ENCODE measurements at regions not wholly inside any gene's neighbourhood (a gene's known extent, or its start where the extent isn't known, plus 50 kb on each side); places are given as distances from the start of the nearest gene placed in this dataset.

DNA sequence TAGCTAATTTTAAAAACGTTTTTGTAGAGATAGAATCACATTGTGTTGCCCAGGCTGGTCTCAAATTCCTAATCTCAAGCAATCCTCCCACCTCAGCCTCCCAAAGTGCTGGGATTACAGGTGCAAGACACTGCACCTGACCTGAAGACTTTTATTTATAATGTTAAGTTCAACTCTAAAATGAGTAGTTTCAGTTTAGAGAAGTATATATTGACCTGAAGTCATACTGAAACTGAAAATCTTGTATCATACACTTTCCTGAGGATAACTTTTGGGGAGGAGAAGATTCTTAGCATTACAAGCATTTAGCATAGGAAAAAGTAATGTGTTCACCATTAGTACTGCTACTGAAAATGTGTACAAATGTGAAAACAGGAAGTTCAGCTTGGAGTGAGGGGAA, 249.3 kb downstream of the CASP12 start:
- Histone ChIP-seq H4K91ac (replicated peaks; ENCODE audit: insufficient read length, low read length) (no peak overlapping the region), H3K4me3 (ENCODE audit: extremely low read depth in 1 of 4, insufficient read depth in 2 of 4, low read depth in 3 of 4, low read length in 4 of 4) (no peak overlapping the region), H2BK15ac (ENCODE audit: low read length) (no peak overlapping the region), H2AK5ac (ENCODE audit: low read depth, low read length) (no peak overlapping the region), H3K4me2 (ENCODE audit: insufficient read depth in 1 of 2, low read depth in 2 of 2, low read length in 2 of 2) (no peak overlapping the region), H3K23me2 (ENCODE audit: low read depth, low read length) (no peaks in the 10 kb centered on the region), H3K27me3 (replicated peaks in 1 of 4; ENCODE audit: control insufficient read depth in 3 of 4, extremely low read depth in 1 of 4, insufficient read depth in 3 of 4, low read length in 3 of 4) (no peaks in the 10 kb centered on the region), H2BK5ac (ENCODE audit: low read depth, low read length) (no peak overlapping the region), H3K36me3 (ENCODE audit: control insufficient read depth in 2 of 4, insufficient read depth in 4 of 4, low read length in 3 of 4) (peaks cover 0 to 9% (median 0%) of the 10 kb centered on the region in 4 experiments; a peak in 3 of 8 replicates), H4K5ac (ENCODE audit: insufficient read length, low read depth, low read length) (no peak overlapping the region), H4K8ac (ENCODE audit: extremely low read depth, insufficient read depth, low read length) (no peak overlapping the region), H2BK20ac (ENCODE audit: low read length) (no peak overlapping the region), H4K20me1 (replicated peaks in 1 of 2; ENCODE audit: control insufficient read depth in 1 of 2, insufficient read depth in 2 of 2, low read length in 2 of 2) (no peaks in the 10 kb centered on the region), H3K79me1 (ENCODE audit: low read depth, low read length) (no peaks in the 10 kb centered on the region), H3K27ac (ENCODE audit: low read depth, low read length) (no peak overlapping the region), H2BK120ac (replicated peaks; ENCODE audit: low read depth, low read length) (no peak overlapping the region), H3K18ac (ENCODE audit: extremely low read depth, low read length) (no peak overlapping the region), H3K79me2 (ENCODE audit: control insufficient read depth in 1 of 2, insufficient read depth in 2 of 2, low read length in 2 of 2) (no peaks in the 10 kb centered on the region), H3K9ac (replicated peaks in 1 of 4; ENCODE audit: extremely low read depth in 1 of 4, low read depth in 3 of 4, low read length in 3 of 4) (no peak overlapping the region), H2AFZ (ENCODE audit: low read length) (no peak overlapping the region), H3K23ac (ENCODE audit: insufficient read length) (no peak overlapping the region), H3K4me1 (replicated peaks in 1 of 4; ENCODE audit: control insufficient read depth in 3 of 4, insufficient read depth in 4 of 4, low read length in 3 of 4) (no peaks in the 10 kb centered on the region), H3K4ac (replicated peaks; ENCODE audit: insufficient read length, low read depth, low read length) (no peak overlapping the region), H2BK12ac (ENCODE audit: low read depth, low read length) (no peak overlapping the region), H3K14ac (ENCODE audit: insufficient read length) (no peak overlapping the region), H3K9me3 (ENCODE audit: insufficient read depth in 2 of 2, low read depth in 1 of 2, low read length in 1 of 2) (peaks cover 15 to 18% of the 10 kb centered on the region in 2 experiments), H3K56ac (replicated peaks; ENCODE audit: insufficient read length, low read depth, low read length) (no peak overlapping the region)
- 65% methylated on average over 1 of the region's 1 CpG; no CpG with 5 or more reads in 1 of the 2 experiments for WGBS, 2 experiments (ENCODE audit: extremely low coverage in 1 of 2, insufficient coverage in 1 of 2, insufficient read length in 1 of 2, insufficient replicate concordance in 2 of 2, low coverage in 1 of 2, low lambda C conversion rate in 2 of 2, missing lambda C conversion rate in 1 of 2)
- DNase-seq (ENCODE audit: low read depth in 1 of 2, low spot score in 2 of 2) (no peak), FAIRE-seq (no peak)
- TF ChIP-seq CREB1 (IDR thresholded peaks at IDR 0.05) (no peak), KDM5A (IDR thresholded peaks at IDR 0.05; ENCODE audit: low read length) (no peak)
- ChIA-PET POLR2A (ENCODE audit: partially characterized antibody) (no interaction called here), CTCF (ENCODE audit: partially characterized antibody) (interaction anchor here (0.7 kb wide), 1 partner anchor 8 kb away, joined by 3 read pairs; no protein-coding TSS in a partner anchor)

All from H1 (cell line).